Inflammatory macrophage (primary cell): ENCODE measurements at regions not wholly inside any gene's neighbourhood (a gene's known extent, or its start where the extent isn't known, plus 50 kb on each side); places are given as distances from the start of the nearest gene placed in this dataset.

ENCODE experiments used
- DNase-seq, 2 donors: peaks; one replicate each; pipeline ENCODE4 v3.0.0-alpha.2; 2020 to 2022

DNA sequence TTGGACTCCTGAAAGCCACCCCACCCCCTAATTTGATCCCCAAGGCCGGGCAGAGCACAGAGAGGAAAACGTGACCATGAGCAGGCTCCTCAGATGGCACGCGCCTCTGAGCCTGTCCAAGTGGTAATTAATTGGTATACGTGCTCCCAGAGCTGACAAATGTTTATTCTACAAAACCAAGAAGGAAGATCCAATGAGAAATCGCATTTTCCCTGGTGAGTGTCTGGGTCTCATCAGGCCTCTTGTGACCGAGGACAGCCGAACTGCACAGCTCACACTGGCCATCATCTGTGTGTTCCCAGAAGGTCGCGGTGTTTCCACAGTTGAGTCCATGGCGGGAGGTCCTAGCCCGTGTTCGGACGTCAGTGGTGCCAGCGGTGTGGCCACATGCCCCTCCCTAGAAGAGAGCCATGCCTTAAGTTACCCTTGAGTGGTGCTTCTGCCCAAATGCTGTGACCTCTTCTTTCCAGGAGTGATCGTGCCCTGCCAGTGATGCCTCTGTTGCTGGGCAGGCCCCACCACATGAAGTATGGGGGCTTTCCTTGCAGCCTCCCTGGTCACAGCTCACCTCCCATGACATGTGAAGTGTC is 317.5 kb upstream of the RTL1 start:
- DNase-seq = no peak

- DNase-seq = no peak
Measured at GRCh38 chr14:101221549-101222160, 318.1 kb upstream of the RTL1 start.

GRCh38 chr14:101222362-101223070 is 319.0 kb upstream of the RTL1 start:
- no peak for DNase-seq

DNA sequence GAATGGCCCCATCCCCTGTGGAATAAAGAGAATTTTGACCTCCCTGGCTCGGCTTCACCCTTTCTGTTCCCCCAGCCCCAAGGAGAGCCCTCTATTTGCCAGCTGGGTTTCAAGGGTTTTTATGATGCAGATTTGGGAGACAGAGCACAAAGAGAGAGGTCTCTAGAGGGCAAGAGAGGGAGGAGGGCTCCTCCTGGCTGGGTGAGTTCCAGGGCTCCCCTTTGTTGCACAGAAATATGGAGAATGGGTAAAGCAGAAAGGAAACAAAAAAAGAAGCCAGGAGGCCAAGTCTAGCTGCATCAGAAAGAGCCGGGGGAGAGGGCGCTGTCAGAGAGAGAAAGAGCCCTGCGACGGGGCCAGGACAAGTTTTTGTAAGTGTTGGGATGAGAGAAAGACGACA is 319.6 kb upstream of the RTL1 start:
- DNase-seq = no peak

- DNase-seq = no peak
Measured at GRCh38 chr14:101223561-101224162, 320.1 kb upstream of the RTL1 start.

DNA sequence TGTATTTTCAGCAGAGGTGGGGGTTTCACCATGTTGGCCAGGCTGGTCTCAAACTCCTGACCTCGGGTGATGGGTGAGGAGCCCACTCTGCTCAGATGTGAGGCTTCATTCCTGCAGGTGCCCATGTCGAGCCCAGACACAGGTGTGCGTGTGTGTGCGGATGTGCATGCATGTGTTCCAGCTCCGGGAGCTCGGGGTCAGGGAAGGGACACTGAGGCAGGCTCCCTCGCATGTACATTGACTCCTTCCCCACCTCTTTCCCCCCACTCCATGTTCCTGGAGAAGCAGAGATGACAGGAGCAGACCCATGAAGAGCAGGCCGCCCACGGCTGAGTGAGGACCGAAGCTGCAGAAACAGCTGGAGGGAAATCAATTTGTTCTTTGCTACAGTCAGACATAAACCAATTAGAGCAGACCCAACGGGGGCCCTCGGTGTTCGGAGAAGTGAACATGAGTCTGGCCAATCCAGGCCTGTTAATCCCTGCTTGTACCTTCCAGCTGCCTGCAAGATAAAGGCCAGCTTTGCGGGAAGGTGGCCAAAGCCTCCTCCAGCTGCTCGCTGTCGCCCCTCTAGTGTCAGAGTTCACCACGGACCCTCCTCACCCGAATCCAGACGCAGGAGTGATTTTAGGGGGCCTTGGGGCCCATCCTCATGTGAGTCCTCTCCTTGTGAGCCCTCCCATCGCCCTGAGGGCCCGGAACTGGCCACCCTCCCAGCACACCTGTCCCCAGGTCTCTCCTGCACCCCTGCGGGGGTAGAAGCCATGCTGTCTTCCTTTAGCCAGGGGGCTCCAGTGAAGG is 321.0 kb upstream of the RTL1 start:
- DNase-seq = no peak

- DNase-seq = no peak
Measured at GRCh38 chr14:101225157-101226152, 321.9 kb upstream of the RTL1 start.

GRCh38 chr14:101226265-101226602 is 322.7 kb upstream of the RTL1 start:
- DNase-seq = no peak

GRCh38 chr14:101226603-101227425 is 323.3 kb upstream of the RTL1 start:
- DNase-seq = no peak

DNA sequence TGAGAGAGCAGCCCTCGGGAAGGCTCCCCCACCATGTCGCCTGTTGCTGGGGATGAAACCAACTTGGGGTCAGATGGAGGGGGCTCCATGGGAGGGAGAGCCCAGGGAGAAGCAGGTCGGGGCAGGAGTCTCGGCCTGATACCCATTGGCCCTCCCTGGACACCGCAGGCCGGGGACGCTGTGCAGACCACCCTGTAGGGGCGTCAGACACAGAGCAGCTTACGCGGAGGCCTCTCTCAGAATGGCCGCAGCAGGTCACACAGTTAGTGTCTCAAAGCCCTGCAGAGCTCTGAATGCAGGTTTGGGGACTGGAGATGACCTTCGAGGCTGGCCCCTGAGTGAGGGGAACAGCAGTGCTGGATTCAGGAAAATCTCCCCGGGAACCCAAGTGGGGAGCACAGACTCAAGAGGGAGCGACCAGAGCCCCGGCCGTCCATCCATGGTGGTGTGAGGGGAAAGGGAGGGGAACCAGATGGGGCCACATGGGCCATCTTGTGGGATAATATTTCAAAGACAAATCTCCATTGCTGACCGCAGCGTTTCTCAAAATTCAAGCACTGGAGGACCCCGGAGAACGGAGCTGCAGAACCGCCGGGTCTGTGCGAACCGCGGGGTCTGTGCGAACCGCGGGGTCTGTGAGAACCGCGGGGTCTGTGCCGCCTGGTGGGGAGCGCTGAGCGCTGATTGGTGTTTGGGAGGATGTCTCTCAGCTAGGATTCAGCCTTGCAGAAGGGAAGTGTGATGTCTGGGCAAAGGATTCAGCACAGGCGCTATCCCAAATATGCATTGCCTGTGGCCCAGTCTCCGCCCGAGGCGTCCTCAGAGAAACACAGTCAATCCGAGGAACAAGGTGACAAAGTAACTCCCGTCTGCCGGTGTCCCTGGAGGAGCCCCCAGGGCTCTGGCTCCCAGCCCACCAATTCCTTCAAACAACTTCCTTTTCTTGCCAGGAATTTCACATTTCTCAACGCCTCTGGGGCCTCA is 324.4 kb upstream of the RTL1 start:
- no peak for DNase-seq

DNA sequence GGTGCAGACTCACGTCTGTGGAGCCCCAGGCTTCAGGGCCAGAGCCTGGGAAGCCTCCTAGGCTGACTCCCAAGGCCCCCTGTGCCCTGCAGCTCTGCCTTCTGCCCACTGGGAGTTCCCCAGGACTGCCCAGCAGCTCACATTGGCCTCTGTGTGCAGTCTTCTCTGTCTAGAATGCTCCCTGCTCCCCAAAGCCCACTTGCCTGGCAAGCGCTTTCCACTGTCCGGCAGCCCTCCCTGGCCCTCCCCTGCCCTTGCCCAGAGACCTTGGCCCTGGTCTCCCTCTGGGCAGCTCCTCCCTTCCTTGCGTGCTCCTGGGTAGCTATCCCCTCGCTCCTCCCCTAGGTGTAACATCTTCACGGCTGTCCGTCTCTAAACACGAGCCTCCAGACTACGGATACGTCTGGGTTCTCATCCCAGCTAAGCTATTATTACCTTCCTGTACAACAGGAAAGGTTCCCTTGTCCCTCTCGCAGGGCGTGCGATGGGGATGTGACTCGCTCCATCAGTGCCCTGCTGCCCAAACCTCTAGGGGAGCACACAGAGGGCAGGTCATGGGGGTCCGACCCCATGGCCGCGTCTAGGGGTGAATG is 325.5 kb upstream of the RTL1 start:
- DNase-seq = no peak

DNA sequence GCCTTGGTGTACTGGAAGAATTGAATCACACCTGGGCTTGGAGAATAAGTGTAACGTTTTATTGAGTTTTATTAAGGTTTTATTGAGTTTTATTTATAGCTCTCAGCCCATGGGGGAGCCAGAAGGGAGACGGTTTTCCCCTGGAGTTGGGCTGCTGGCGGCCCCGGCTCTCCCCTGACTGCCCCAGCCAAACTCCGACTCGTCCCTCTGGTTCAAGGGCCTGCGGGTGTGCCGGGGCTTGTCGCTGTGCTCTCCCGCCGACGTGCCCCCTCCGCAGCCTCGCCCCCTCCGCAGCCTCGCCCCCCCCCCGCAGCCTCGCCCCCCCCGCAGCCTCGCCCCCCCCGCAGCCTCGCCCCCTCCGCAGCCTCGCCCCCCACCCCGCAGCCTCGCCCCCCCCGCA is 326.1 kb upstream of the RTL1 start:
- DNase-seq = no peak

DNA sequence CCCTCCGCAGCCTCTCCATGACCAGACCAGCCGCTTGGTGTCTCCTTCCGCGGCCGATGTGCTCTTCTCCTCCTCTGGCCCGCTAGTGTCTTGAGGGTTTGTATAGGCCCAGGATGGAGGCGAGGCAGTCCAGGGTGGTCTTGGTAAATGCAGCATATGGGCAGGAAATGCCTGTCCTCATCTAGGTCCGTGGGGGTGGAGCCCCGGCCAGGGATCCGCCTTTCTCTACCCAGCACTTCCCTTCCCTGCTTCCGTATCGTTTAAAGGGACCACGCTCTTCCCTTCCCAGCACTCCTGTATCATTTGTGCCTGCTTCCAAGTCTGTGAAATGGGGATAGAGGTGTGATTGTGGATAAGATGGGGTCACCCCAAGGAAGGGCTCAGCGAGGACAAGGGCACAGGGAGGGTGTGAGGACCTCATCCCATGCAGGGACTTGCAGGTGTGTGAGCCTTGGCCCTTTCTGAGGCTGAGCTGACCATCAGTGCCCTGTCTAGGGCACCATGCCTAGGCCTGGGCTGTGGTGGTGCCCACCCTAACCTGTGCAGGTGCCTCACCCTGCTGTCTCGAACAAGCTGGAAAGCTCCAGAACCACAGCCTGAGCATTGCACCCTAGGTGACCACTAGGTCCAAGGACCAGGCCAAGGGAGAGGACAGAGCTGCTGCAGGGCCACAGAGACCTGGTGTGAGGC is 326.8 kb upstream of the RTL1 start:
- DNase-seq = no peak

- no peak for DNase-seq
Measured at GRCh38 chr14:101230851-101231550, 327.5 kb upstream of the RTL1 start.

DNA sequence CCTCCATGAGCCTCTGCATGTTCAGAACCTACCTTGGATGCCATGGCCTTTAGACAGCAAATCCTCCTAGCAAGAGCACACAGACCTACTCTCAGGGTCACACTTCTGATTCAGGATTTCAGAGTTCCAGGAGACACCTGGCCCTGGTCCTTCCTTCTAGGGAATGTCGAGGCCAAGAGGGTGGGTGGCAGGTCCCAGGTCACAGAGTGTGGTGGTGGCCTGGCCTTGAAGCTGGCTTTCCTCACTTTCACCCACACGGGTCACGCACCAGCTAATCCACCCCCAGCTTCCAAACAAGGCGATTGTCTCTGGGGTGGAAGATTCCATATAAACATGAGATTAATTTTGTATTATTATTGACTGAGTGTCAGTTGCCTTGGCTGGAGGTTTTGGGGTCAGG is 328.3 kb upstream of the RTL1 start:
- no peak for DNase-seq

GRCh38 chr14:101232340-101233020 is 328.8 kb upstream of the DIO3 start:
- no peak for DNase-seq

DNA sequence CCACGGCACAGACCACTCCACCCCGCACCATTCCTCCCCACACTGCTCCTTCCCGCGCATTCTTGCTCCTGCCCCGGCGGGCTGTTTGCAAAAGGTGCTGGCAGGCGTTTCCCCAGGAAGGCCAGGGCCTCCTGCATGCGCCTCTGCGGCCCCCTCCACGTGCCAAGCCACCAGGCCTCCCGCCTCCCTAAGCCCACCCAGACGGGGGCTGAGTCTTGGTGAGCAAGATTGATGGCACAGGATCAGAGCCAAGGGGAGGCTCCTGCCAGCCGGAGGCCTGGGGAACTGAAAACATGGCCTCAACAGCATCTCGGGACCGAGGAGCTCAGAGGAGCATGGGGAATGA is 328.3 kb upstream of the DIO3 start:
- DNase-seq = no peak
